ENCODE measurements at regions not wholly inside any gene's neighbourhood (a gene's known extent, or its start where the extent isn't known, plus 50 kb on each side); places are given as distances from the start of the nearest gene placed in this dataset.
A peak's percentile ranks its signal among the peaks of the same experiment; 100 is the strongest.

DNA sequence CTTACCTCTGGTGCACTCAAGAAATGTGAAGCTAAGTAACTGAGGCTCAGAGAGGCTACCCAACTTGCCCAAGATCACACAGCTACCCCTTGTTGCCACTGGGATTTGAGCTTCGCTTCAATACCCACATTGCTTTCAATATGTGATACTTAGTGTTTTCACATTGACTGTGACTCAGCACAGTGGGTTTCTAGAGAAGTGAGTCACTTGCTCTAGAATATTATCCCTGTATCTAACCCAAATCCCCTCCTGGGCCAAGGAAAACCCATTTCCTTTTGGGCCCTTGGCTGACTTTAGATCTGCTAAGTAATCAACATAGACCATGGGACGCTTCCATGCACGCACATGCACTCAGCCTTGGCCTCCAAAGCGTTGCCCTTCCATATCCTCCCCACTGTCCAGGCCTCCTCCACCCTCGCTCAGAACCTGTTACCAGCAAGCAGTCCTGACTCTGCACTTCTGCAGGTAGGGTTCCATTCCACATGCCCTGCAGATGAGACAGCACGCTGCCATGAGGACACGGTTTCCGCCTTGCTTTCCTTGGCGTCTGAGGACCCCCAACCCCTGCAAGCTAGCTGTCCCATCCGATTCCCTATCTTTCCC, 87.7 kb upstream of the CHST15 start:
- no peak for ATAC-seq
- H3K27ac ChIP-seq: peak overlapping the region in 2 of 4 donors; percentile 70 to 79
- intact Hi-C loops (cut with DNase I; ENCODE audit: low total_unique reads) (no loop called here), in situ Hi-C loops (cut with MboI; ENCODE audit: low sequenced_read_pairs in 4 of 4) (no loop called here)
- H3K36me3 ChIP-seq: no peaks in the 10 kb centered on the region
- H3K4me1 ChIP-seq: peaks cover 0 to 15% of the 10 kb centered on the region in 2 donors
- H3K27me3 ChIP-seq: no peaks in the 10 kb centered on the region
- H3K9me3 ChIP-seq: no peaks in the 10 kb centered on the region
- no peak overlapping the region for H3K4me3 ChIP-seq
- no peak for DNase-seq
- no peak for TF ChIP-seq POLR2A (IDR thresholded peaks at IDR 0.05)
- TF ChIP-seq, protein P1, sequence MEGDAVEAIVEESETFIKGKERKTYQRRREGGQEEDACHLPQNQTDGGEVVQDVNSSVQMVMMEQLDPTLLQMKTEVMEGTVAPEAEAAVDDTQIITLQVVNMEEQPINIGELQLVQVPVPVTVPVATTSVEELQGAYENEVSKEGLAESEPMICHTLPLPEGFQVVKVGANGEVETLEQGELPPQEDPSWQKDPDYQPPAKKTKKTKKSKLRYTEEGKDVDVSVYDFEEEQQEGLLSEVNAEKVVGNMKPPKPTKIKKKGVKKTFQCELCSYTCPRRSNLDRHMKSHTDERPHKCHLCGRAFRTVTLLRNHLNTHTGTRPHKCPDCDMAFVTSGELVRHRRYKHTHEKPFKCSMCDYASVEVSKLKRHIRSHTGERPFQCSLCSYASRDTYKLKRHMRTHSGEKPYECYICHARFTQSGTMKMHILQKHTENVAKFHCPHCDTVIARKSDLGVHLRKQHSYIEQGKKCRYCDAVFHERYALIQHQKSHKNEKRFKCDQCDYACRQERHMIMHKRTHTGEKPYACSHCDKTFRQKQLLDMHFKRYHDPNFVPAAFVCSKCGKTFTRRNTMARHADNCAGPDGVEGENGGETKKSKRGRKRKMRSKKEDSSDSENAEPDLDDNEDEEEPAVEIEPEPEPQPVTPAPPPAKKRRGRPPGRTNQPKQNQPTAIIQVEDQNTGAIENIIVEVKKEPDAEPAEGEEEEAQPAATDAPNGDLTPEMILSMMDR (IDR thresholded peaks at IDR 0.05 in 4 of 5, conservative IDR thresholded peaks at IDR 0.05 in 1 of 5): no peak

DNA sequence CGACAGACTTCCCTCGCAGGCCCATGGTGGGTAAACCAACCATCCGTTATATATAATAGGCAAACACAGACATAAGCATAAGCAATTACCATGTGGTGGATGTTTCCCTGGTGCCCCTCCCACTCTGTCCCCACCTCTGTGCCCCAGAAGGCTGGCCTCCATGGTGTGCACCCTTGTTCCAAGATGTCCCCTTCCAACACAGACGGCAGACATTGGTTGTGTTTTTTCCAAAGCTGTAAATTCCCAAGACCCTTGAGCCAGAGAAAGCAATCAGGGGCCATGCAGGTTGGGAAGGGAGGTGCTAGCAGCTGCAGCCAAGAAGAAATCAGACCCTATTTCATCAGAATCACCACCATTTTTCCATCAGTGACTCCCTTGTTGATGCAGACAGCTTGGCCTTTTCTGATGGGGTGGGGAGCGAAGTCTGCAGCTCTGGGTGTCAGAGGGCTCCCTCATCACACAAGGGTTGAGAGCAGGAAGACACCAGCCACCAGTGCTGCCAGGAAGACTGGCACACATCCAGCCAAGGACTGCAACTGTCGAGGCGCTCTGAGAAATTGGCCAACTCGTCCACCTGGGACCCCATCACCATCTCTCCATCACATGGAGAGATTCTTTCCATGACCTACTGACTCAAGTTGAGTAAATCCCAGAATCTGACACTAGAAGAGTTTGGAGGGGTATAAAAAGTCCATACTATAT, 86.8 kb upstream of the CHST15 start:
- Histone ChIP-seq H3K27me3 (no peaks in the 10 kb centered on the region), H3K4me1 (peaks cover 0 to 15% of the 10 kb centered on the region in 2 donors), H3K9me3 (no peaks in the 10 kb centered on the region), H3K4me3 (no peak overlapping the region), H3K36me3 (no peaks in the 10 kb centered on the region), H3K27ac (no peak overlapping the region)
- TF ChIP-seq, protein P1 (IDR thresholded peaks at IDR 0.05 in 4 of 5, conservative IDR thresholded peaks at IDR 0.05 in 1 of 5): no peak
- no peak for TF ChIP-seq POLR2A (IDR thresholded peaks at IDR 0.05)
- intact Hi-C loops (cut with DNase I; ENCODE audit: low total_unique reads): no loop called here
- no peak for DNase-seq
- no peak for ATAC-seq
- in situ Hi-C loops (cut with MboI; ENCODE audit: low sequenced_read_pairs in 4 of 4): no loop called here

DNA sequence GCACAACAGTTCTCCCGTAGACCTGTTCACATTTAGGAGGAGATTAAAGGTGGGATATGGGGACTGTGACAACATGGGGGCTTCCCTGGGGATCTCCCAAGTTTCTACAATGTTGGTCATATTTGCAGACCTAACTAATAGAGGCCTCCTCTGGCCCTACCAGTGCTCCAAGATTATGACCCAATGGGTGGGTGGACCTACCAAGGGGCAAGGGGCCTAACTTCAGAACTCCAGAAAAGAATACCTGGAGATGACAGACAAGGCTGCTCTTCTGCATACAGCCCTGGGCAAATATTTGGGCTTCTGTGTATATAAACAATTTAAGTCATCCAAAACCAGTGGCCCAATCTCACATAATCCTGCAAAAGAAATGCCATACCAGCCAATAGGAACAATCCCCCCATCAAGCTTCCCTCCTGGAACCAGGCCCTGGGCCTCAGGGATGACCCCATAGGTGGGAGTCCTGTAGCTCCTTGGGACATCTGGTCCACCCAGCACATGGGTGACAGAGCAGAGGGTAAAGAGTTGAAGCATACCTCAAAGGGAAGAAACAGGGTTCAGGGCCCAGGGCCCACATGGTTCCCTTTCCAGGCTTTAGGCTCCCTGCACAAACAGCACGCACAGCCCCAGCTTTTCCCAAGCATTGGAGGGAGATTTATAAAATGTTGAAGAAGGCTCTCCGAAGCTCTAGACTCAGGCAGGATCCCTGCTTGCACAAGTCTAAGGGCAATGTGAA, 86.1 kb upstream of the CHST15 start:
- Histone ChIP-seq H3K4me3 (no peak overlapping the region), H3K4me1 (peaks cover 0 to 15% of the 10 kb centered on the region in 2 donors), H3K27me3 (no peaks in the 10 kb centered on the region), H3K36me3 (no peaks in the 10 kb centered on the region), H3K27ac (no peak overlapping the region), H3K9me3 (no peaks in the 10 kb centered on the region)
- ATAC-seq (no peak), DNase-seq (no peak)
- intact Hi-C loops (cut with DNase I; ENCODE audit: low total_unique reads) (no loop called here), in situ Hi-C loops (cut with MboI; ENCODE audit: low sequenced_read_pairs in 4 of 4) (no loop called here)
- TF ChIP-seq POLR2A (IDR thresholded peaks at IDR 0.05): no peak
- TF ChIP-seq, protein P1 (IDR thresholded peaks at IDR 0.05 in 4 of 5, conservative IDR thresholded peaks at IDR 0.05 in 1 of 5): no peak

DNA sequence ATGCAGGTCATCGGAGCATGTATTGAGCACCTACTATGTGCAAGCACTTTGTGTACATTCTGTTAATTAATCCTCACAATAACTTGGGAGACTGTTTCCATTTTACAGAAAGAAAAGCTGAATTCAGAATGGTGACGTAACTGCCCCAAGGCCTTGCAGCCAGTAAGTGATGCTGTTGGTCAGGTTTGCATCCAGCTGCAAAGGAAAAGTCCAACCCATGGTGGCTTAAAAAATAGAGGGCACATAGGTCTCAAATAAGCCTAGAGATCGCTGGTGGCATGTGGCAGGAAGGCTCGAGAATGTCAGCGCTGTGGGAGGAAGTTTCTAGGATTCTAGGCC, 83.8 kb upstream of the CHST15 start:
- no peaks in the 10 kb centered on the region for H3K9me3 ChIP-seq
- H3K36me3 ChIP-seq: no peaks in the 10 kb centered on the region
- no peak overlapping the region for H3K4me3 ChIP-seq
- intact Hi-C loops (cut with DNase I; ENCODE audit: low total_unique reads): no loop called here
- in situ Hi-C loops (cut with MboI; ENCODE audit: low sequenced_read_pairs in 4 of 4): no loop called here
- no peak for TF ChIP-seq POLR2A (IDR thresholded peaks at IDR 0.05)
- TF ChIP-seq, protein P1 (IDR thresholded peaks at IDR 0.05 in 4 of 5, conservative IDR thresholded peaks at IDR 0.05 in 1 of 5): no peak
- H3K4me1 ChIP-seq: peaks cover 0 to 5% of the 10 kb centered on the region in 2 donors
- ATAC-seq: no peak
- no peak overlapping the region for H3K27ac ChIP-seq
- DNase-seq: no peak
- H3K27me3 ChIP-seq: no peaks in the 10 kb centered on the region

All from gastrocnemius medialis (tissue), 4 donors.